Osteocyte (in vitro differentiated cells): ENCODE measurements at regions not wholly inside any gene's neighbourhood (a gene's known extent, or its start where the extent isn't known, plus 50 kb on each side); places are given as distances from the start of the nearest gene placed in this dataset.

Experiments
- DNase-seq: peaks from one replicate; pipeline ENCODE4 v3.0.0; 2021; ENCODE audit warnings: mixed read lengths; ENCODE audit not compliant: unreplicated experiment; ENCODE audit errors: extremely low spot score
- H3K27ac Mint-ChIP-seq: one replicate; pipeline ENCODE4 v1.8.0; 2021; ENCODE audit warnings: mild to moderate bottlenecking, mixed read lengths; ENCODE audit not compliant: unreplicated experiment
- H3K27me3 Mint-ChIP-seq: one replicate; pipeline ENCODE4 v1.8.0; 2021; ENCODE audit warnings: mixed read lengths; ENCODE audit not compliant: unreplicated experiment
- H3K36me3 Mint-ChIP-seq: one replicate; pipeline ENCODE4 v1.8.0; 2021; ENCODE audit warnings: mixed read lengths; ENCODE audit not compliant: unreplicated experiment
- H3K4me1 Mint-ChIP-seq: one replicate; pipeline ENCODE4 v1.8.0; 2021; ENCODE audit warnings: mixed read lengths; ENCODE audit not compliant: unreplicated experiment
- H3K4me3 Mint-ChIP-seq: one replicate; pipeline ENCODE4 v1.8.0; 2021; ENCODE audit warnings: mild to moderate bottlenecking, moderate library complexity, mixed read lengths; ENCODE audit not compliant: unreplicated experiment
- H3K9me3 Mint-ChIP-seq: one replicate; pipeline ENCODE4 v1.8.0; 2021; ENCODE audit warnings: mixed read lengths; ENCODE audit not compliant: unreplicated experiment
- TF ChIP-seq, protein P1 (sequence below): fragments of 200-600 bp; sonication (generic); IDR thresholded peaks from 2 replicates; pipeline ENCODE4 v1.5.0; 2021; ENCODE audit warnings: antibody characterized with exemption, mild to moderate bottlenecking, moderate library complexity

DNA sequence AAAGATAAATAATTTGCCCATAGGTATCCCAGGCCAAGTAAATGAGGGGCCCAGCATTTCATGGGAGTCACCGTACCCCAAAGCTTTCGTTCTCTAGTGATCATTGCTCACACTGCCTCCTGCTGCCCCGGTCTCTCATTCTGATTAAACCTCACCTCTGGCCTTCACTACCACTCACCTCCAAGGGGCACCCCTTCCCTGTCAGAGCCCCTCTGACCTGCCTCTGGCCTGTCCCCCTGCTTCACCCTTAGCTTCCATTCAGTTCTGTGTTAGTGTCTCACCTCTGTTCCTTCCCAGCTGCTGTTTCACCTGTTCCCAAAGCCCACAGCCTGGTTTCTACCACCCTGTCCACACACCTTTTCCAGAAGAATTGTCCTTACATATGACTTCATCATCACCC is 150.3 kb upstream of the E2F8 start:
- no peak overlapping the region for H3K27ac Mint-ChIP-seq
- H3K4me1 Mint-ChIP-seq, result no peaks in the 10 kb centered on the region
- no peak overlapping the region for H3K4me3 Mint-ChIP-seq
- TF ChIP-seq, protein P1, sequence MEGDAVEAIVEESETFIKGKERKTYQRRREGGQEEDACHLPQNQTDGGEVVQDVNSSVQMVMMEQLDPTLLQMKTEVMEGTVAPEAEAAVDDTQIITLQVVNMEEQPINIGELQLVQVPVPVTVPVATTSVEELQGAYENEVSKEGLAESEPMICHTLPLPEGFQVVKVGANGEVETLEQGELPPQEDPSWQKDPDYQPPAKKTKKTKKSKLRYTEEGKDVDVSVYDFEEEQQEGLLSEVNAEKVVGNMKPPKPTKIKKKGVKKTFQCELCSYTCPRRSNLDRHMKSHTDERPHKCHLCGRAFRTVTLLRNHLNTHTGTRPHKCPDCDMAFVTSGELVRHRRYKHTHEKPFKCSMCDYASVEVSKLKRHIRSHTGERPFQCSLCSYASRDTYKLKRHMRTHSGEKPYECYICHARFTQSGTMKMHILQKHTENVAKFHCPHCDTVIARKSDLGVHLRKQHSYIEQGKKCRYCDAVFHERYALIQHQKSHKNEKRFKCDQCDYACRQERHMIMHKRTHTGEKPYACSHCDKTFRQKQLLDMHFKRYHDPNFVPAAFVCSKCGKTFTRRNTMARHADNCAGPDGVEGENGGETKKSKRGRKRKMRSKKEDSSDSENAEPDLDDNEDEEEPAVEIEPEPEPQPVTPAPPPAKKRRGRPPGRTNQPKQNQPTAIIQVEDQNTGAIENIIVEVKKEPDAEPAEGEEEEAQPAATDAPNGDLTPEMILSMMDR, result no peak
- no peak for DNase-seq
- H3K36me3 Mint-ChIP-seq, result peaks cover 3% of the 10 kb centered on the region
- peaks cover 4% of the 10 kb centered on the region for H3K9me3 Mint-ChIP-seq
- peaks cover 11% of the 10 kb centered on the region for H3K27me3 Mint-ChIP-seq

DNA sequence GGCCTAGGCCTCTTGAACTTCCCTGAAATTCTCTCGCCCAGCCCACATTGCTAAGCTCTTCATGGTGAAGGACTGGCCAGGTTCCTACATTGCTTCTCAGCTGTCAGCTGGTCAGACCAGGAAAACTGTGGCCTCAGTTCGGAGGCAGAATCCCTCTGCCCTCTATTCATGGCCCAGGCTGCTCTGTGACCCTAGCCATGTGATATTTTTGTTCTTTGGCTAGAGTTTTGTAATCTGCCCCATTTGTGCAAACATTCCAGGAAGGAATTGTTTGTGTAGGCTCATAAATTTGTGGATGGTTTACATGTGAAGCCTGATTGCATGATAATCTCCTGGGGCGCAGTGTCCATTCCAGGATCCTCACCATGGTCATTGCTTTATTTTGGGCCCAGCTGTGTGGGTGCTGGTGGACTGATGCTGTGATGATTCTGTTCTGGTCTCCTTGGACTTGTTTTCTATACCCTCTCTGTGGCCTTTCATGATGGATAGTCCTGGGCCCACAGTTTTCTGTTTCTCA is 149.1 kb upstream of the E2F8 start:
- Mint-ChIP-seq H3K27me3 (peaks cover 11% of the 10 kb centered on the region), H3K4me1 (no peaks in the 10 kb centered on the region), H3K27ac (no peak overlapping the region), H3K9me3 (peaks cover 4% of the 10 kb centered on the region), H3K36me3 (peaks cover 3% of the 10 kb centered on the region), H3K4me3 (no peak overlapping the region)
- DNase-seq, result no peak
- TF ChIP-seq, protein P1, result no peak

DNA sequence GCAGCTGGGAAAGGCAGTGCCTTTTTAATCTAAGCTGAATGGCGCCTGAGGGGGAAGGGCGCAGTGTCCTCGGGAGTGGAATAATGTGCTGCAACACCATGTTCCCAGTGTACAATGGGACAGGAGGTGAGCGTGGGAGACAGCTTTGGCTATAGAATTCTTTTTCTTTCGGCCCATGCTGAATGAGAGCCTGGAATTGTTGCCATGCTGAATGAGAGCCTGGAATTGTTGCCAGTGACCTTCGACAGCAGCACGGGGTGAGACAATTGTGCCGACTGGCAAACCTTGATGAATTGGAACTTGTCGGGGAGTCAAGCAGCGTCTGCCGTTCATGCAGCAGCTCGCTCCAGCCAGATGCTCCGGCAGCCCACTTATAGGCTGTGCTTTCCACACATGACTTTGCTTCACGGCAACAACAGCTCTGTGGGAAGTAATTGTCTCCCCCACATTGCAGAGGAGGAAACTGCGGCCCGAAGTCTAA is 141.4 kb upstream of the E2F8 start:
- peaks cover 6% of the 10 kb centered on the region for H3K4me1 Mint-ChIP-seq
- H3K27ac Mint-ChIP-seq, result no peak overlapping the region
- no peaks in the 10 kb centered on the region for H3K9me3 Mint-ChIP-seq
- no peaks in the 10 kb centered on the region for H3K36me3 Mint-ChIP-seq
- DNase-seq, result no peak
- H3K27me3 Mint-ChIP-seq, result peaks cover 14% of the 10 kb centered on the region
- no peak overlapping the region for H3K4me3 Mint-ChIP-seq
- TF ChIP-seq, protein P1, result no peak

DNA sequence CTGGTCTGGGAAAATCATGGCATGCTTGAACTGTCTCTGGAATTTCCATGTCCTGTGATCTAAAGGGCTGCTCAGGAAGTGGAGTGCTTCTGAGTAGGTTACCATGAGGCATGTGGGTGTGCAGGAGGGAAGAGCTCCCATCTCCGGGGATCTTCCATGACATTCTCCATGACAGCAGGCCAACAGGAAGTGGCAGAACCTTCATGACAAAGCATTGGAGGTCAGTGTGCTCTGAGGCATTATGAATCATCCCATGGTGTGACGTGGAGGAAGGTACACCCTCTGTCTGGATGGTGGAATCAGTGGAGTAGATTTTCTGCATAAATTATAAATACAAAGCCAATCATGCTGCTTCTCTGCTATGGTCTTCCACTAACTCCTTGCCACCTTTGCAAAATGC is 139.6 kb upstream of the E2F8 start:
- peaks cover 6% of the 10 kb centered on the region for H3K4me1 Mint-ChIP-seq
- H3K36me3 Mint-ChIP-seq, result no peaks in the 10 kb centered on the region
- no peak overlapping the region for H3K4me3 Mint-ChIP-seq
- no peak for DNase-seq
- TF ChIP-seq, protein P1, result no peak
- peak overlapping the region; percentile 12 for H3K27ac Mint-ChIP-seq
- no peaks in the 10 kb centered on the region for H3K9me3 Mint-ChIP-seq
- H3K27me3 Mint-ChIP-seq, result peaks cover 6% of the 10 kb centered on the region

DNA sequence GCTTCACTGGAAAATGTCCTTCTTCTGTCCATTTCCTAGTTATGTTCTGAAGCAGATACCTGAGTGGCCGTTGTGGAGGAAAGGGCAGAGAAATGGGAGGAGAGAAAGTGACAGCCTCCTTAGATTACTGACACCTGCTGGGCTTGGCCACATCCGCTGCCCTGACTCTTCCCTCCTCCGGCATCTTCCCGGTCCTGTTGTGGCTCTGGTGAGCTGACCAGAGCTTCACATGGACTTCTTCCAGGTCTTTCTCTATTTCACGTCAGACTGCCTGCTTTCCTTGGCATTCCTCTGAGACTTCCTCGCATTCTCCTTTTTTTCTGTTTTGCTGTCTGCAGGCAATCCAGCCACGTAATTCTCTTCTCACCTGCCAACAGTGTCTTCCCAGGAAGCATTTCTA is 138.7 kb upstream of the E2F8 start:
- DNase-seq, result no peak

More for the DNA sequence above, 138.7 kb upstream of the E2F8 start:
- no peak overlapping the region for H3K27ac Mint-ChIP-seq
- no peak overlapping the region for H3K4me3 Mint-ChIP-seq
- TF ChIP-seq, protein P1, result no peak
- H3K36me3 Mint-ChIP-seq, result no peaks in the 10 kb centered on the region
- H3K27me3 Mint-ChIP-seq, result peaks cover 3% of the 10 kb centered on the region
- H3K9me3 Mint-ChIP-seq, result no peaks in the 10 kb centered on the region
- H3K4me1 Mint-ChIP-seq, result peaks cover 7% of the 10 kb centered on the region
